Neural cell (in vitro differentiated cells): ENCODE measurements at regions not wholly inside any gene's neighbourhood (a gene's known extent, or its start where the extent isn't known, plus 50 kb on each side); places are given as distances from the start of the nearest gene placed in this dataset.

Experiments
- H2AFZ ChIP-seq: fragments of 200-600, 300-800 bp; sonication (generic), shearing (Covaris generic); 2 replicates; pipeline ENCODE4 v1.6.0; 2014; ENCODE audit warnings: low read depth, mild to moderate bottlenecking, antibody characterized with exemption, low read length, moderate library complexity
- H3F3A ChIP-seq: fragments of 200-600 bp; shearing (Covaris generic); 2 replicates; pipeline ENCODE4 v1.6.1; 2016; ENCODE audit warnings: mild to moderate bottlenecking, moderate library complexity, mixed read lengths, antibody characterized with exemption, low read length; ENCODE audit not compliant: insufficient read depth, poor library complexity, severe bottlenecking
- H3K27ac ChIP-seq: fragments of 200-600, 300-800 bp; sonication (generic), shearing (Covaris generic); 2 replicates; pipeline ENCODE4 v1.5.1; 2014; ENCODE audit warnings: mild to moderate bottlenecking, low read length, moderate library complexity
- H3K27me3 ChIP-seq: fragments of 300-800, 200-600 bp; sonication (generic), shearing (Covaris generic); 2 replicates; pipeline ENCODE4 v1.6.0; 2014; ENCODE audit warnings: mild to moderate bottlenecking, low read depth, low read length, moderate library complexity; ENCODE audit not compliant: insufficient read depth
- H3K36me3 ChIP-seq: fragments of 300-800, 200-600 bp; sonication (generic), shearing (Covaris generic); 2 replicates; pipeline ENCODE4 v1.5.1; 2014; ENCODE audit warnings: mild to moderate bottlenecking, antibody characterized with exemption, low read length, moderate library complexity; ENCODE audit not compliant: insufficient read depth
- H3K4me2 ChIP-seq: fragments of 300-800, 200-600 bp; sonication (generic), shearing (Covaris generic); 2 replicates; pipeline ENCODE4 v1.6.0; 2014; ENCODE audit warnings: mild to moderate bottlenecking, low read length
- H3K4me3 ChIP-seq: fragments of 300-800, 200-600 bp; sonication (generic), shearing (Covaris generic); 2 replicates; pipeline ENCODE4 v1.5.1; 2014; ENCODE audit warnings: mild to moderate bottlenecking, low read length, moderate library complexity
- H3K79me2 ChIP-seq: fragments of 200-600 bp; shearing (Covaris generic); replicated peaks from 2 replicates; pipeline ENCODE4 v1.6.0; 2014; ENCODE audit warnings: mild to moderate bottlenecking, low read length, moderate library complexity; ENCODE audit not compliant: insufficient read depth
- H3K9ac ChIP-seq: fragments of 300-800, 200-600 bp; sonication (generic), shearing (Covaris generic); 2 replicates; pipeline ENCODE4 v1.6.1; 2016; ENCODE audit warnings: mild to moderate bottlenecking, low read length, mixed read lengths
- H3K9me2 ChIP-seq: fragments of 200-600 bp; shearing (Covaris generic); 2 replicates; pipeline ENCODE4 v1.6.1; 2016; ENCODE audit warnings: mild to moderate bottlenecking, low read length, mixed read lengths; ENCODE audit not compliant: insufficient read depth
- H3K9me3 ChIP-seq: fragments of 200-600, 300-800 bp; sonication (generic), shearing (Covaris generic); 2 replicates; pipeline ENCODE4 v1.6.1; 2016; ENCODE audit warnings: mild to moderate bottlenecking, mixed run types, low read length, moderate library complexity, mixed read lengths
- H4K20me1 ChIP-seq: fragments of 200-600 bp; shearing (Covaris generic); 2 replicates; pipeline ENCODE4 v1.6.1; 2016; ENCODE audit warnings: mild to moderate bottlenecking, mixed run types; ENCODE audit not compliant: insufficient read depth
- EP300 ChIP-seq: fragments of 450-650 bp; conservative IDR thresholded peaks from 2 replicates; pipeline ENCODE4 v1.6.1; 2014; ENCODE audit warnings: antibody characterized with exemption, mild to moderate bottlenecking, moderate library complexity; ENCODE audit not compliant: poor library complexity, severe bottlenecking
- EZH2 ChIP-seq: fragments of 200-600, 300-800 bp; shearing (Covaris generic), sonication (generic); IDR thresholded peaks from 2 replicates; pipeline ENCODE4 v1.6.1; 2014; ENCODE audit warnings: antibody characterized with exemption, low read length, borderline replicate concordance, mild to moderate bottlenecking; ENCODE audit not compliant: insufficient read depth, poor library complexity, severe bottlenecking
- MXI1 ChIP-seq: fragments of 450-650 bp; conservative IDR thresholded peaks from 2 replicates; pipeline ENCODE4 v1.6.1; 2014; ENCODE audit warnings: antibody characterized with exemption, mild to moderate bottlenecking; ENCODE audit not compliant: poor library complexity, severe bottlenecking
- POLR2AphosphoS5 ChIP-seq: IDR thresholded peaks from 2 replicates; pipeline ENCODE4 v1.6.1; 2012
- RAD21 ChIP-seq: fragments of 450-650 bp; conservative IDR thresholded peaks from 2 replicates; pipeline ENCODE4 v1.6.1; 2014; ENCODE audit warnings: antibody characterized with exemption, mild to moderate bottlenecking, moderate library complexity
- SMC3 ChIP-seq: fragments of 450-650 bp; conservative IDR thresholded peaks from 2 replicates; pipeline ENCODE4 v1.6.1; 2014; ENCODE audit warnings: antibody characterized with exemption, mild to moderate bottlenecking, moderate library complexity; ENCODE audit not compliant: poor library complexity
- TAF1 ChIP-seq: IDR thresholded peaks from 2 replicates; pipeline ENCODE4 v1.6.1; 2012; ENCODE audit warnings: low read depth
- TF ChIP-seq, protein P1 (sequence below): IDR thresholded peaks from 2 replicates; pipeline ENCODE4 v1.6.1; 2012; ENCODE audit warnings: borderline replicate concordance
- TF ChIP-seq, protein P2 (sequence below): fragments of 450-650 bp; IDR thresholded peaks from 2 replicates; pipeline ENCODE4 v1.5.1; 2014; ENCODE audit warnings: antibody characterized with exemption, mild to moderate bottlenecking, moderate library complexity; ENCODE audit not compliant: poor library complexity, severe bottlenecking

DNA sequence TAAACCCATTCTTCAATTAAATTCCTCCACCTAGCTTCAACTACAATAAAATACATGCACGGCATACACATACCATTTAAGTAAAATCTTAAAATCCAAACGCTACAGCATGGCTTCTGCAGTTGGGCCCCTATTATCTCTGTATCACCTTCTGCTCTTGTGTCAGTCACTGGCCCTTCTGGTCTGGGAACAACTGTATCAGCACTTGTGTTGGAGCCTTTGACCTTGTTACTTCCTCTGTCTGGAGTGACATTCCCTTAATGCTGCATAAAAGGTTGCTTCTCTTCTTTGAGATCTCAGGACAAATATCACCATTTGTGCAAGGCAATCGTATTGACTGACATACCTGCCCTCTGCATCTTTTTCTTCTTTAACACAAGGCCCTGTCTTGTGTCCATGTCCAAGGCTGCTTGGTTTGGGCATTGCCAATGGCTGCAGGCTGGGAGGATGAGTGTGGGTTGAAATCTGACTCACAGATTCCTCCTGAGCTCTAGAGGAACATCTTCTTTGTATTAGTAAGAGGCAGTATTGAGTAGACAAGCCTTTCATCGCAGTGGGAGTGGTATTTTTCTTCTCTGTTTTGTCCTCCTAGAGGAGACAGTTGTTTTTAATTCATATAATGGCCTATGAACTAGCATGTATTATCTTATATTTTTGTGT lies 267.8 kb upstream of the TRIB2 start:
- no peak overlapping the region for H3K27ac ChIP-seq
- no peak overlapping the region for H3K4me3 ChIP-seq
- no peaks in the 10 kb centered on the region for H3F3A ChIP-seq
- H3K36me3 ChIP-seq: no peaks in the 10 kb centered on the region
- no peak overlapping the region for H2AFZ ChIP-seq
- no peak for TF ChIP-seq EZH2
- TF ChIP-seq TAF1: no peak
- TF ChIP-seq RAD21: no peak
- TF ChIP-seq EP300: no peak
- TF ChIP-seq POLR2AphosphoS5: no peak
- no peak for TF ChIP-seq SMC3
- TF ChIP-seq, protein P1, sequence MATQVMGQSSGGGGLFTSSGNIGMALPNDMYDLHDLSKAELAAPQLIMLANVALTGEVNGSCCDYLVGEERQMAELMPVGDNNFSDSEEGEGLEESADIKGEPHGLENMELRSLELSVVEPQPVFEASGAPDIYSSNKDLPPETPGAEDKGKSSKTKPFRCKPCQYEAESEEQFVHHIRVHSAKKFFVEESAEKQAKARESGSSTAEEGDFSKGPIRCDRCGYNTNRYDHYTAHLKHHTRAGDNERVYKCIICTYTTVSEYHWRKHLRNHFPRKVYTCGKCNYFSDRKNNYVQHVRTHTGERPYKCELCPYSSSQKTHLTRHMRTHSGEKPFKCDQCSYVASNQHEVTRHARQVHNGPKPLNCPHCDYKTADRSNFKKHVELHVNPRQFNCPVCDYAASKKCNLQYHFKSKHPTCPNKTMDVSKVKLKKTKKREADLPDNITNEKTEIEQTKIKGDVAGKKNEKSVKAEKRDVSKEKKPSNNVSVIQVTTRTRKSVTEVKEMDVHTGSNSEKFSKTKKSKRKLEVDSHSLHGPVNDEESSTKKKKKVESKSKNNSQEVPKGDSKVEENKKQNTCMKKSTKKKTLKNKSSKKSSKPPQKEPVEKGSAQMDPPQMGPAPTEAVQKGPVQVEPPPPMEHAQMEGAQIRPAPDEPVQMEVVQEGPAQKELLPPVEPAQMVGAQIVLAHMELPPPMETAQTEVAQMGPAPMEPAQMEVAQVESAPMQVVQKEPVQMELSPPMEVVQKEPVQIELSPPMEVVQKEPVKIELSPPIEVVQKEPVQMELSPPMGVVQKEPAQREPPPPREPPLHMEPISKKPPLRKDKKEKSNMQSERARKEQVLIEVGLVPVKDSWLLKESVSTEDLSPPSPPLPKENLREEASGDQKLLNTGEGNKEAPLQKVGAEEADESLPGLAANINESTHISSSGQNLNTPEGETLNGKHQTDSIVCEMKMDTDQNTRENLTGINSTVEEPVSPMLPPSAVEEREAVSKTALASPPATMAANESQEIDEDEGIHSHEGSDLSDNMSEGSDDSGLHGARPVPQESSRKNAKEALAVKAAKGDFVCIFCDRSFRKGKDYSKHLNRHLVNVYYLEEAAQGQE: no peak
- TF ChIP-seq, protein P2, sequence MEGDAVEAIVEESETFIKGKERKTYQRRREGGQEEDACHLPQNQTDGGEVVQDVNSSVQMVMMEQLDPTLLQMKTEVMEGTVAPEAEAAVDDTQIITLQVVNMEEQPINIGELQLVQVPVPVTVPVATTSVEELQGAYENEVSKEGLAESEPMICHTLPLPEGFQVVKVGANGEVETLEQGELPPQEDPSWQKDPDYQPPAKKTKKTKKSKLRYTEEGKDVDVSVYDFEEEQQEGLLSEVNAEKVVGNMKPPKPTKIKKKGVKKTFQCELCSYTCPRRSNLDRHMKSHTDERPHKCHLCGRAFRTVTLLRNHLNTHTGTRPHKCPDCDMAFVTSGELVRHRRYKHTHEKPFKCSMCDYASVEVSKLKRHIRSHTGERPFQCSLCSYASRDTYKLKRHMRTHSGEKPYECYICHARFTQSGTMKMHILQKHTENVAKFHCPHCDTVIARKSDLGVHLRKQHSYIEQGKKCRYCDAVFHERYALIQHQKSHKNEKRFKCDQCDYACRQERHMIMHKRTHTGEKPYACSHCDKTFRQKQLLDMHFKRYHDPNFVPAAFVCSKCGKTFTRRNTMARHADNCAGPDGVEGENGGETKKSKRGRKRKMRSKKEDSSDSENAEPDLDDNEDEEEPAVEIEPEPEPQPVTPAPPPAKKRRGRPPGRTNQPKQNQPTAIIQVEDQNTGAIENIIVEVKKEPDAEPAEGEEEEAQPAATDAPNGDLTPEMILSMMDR: no peak
- TF ChIP-seq MXI1: no peak
- no peak overlapping the region for H3K9ac ChIP-seq
- H3K79me2 ChIP-seq: no peaks in the 10 kb centered on the region
- no peaks in the 10 kb centered on the region for H3K9me3 ChIP-seq
- H3K4me2 ChIP-seq: no peak overlapping the region
- no peaks in the 10 kb centered on the region for H3K9me2 ChIP-seq
- H3K27me3 ChIP-seq: no peaks in the 10 kb centered on the region
- no peaks in the 10 kb centered on the region for H4K20me1 ChIP-seq

DNA sequence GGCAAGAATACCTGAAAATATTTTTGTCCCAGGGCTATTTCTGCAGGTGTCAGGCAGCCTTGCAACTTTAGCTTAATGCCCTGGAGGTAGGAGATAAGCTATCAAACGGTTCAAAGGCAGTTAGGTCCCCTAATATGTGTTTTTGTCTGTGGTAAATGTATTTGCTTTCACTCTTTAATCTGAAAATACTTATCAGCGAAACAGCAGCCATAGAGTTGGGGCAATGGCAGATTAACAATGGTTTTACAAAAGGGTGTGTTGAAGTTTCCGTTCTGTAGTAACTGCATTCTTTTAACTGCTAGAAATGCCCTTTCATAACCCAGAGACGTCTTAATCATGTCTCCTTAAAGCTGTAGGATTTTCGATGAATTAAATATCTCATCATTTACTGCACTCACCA lies 265.0 kb upstream of the TRIB2 start:
- no peaks in the 10 kb centered on the region for H4K20me1 ChIP-seq
- no peak overlapping the region for H2AFZ ChIP-seq
- no peaks in the 10 kb centered on the region for H3F3A ChIP-seq
- no peaks in the 10 kb centered on the region for H3K79me2 ChIP-seq
- no peak overlapping the region for H3K4me3 ChIP-seq
- no peaks in the 10 kb centered on the region for H3K27me3 ChIP-seq
- H3K9me2 ChIP-seq: no peaks in the 10 kb centered on the region
- H3K36me3 ChIP-seq: no peaks in the 10 kb centered on the region
- no peak overlapping the region for H3K27ac ChIP-seq
- H3K9ac ChIP-seq: no peak overlapping the region
- TF ChIP-seq, protein P2: no peak
- no peak for TF ChIP-seq RAD21
- no peak for TF ChIP-seq POLR2AphosphoS5
- TF ChIP-seq, protein P1: no peak
- no peak for TF ChIP-seq MXI1
- no peak for TF ChIP-seq EP300
- TF ChIP-seq SMC3: no peak
- no peak for TF ChIP-seq EZH2
- no peak for TF ChIP-seq TAF1
- no peaks in the 10 kb centered on the region for H3K9me3 ChIP-seq
- no peak overlapping the region for H3K4me2 ChIP-seq
